ENCODE measurements at regions not wholly inside any gene's neighbourhood (a gene's known extent, or its start where the extent isn't known, plus 50 kb on each side); places are given as distances from the start of the nearest gene placed in this dataset.

DNA sequence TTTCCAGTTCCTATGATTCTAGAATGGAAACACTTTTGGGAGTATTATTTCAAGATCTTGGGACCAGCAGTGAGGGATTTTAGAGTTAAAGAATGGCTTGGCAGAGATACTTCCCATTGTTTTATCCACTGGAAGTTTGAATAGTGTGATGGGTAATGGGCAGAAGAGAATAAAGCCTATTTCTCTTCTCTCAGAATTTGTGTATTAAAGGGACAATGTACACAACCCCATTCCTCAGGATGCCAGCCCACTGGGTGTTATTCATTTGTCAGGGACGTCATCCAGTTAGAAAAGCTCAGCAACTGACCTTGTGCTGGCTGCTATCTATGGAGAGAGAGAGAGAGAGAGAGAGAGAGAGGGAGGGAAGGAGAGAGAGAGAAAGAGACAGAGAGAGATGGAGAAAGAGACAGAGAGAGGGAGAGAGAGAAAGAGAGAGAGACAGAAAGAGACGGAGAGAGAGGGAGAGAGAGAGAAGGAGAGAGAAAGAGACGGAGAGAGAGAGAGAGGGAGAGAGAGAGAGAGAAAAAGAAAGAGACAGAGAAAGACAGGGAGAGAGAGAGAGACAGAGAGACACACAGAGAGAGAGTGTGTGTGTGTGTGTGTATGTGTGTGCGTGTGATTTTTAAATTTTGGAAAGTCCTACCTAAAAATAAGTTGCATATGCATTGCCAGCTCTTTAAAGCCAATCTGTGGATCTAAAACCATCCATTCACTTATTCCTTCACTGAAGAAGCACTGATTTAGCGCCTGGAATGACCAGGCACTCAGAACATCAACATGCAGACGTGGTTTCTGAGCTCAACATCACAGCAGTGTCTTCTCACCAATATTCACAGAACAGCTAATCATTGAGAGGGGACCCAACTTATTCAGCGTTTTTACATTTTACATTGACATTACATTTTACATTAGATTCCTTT lies 388.8 kb downstream of the THBS2 start:
- TF ChIP-seq CTCF (IDR thresholded peaks at IDR 0.05; ENCODE audit: poor library complexity, severe bottlenecking) = no peak
- DNase-seq (ENCODE audit: low spot score) = no peak
- H3K27me3 ChIP-seq (ENCODE audit: insufficient read depth, poor library complexity, severe bottlenecking) = no peaks in the 10 kb centered on the region
- no peaks in the 10 kb centered on the region for H3K36me3 ChIP-seq (ENCODE audit: low read depth)
- H3K4me1 ChIP-seq (ENCODE audit: insufficient read depth, poor library complexity, severe bottlenecking) = no peaks in the 10 kb centered on the region
- no peak overlapping the region for H3K4me3 ChIP-seq (ENCODE audit: severe bottlenecking)
- no peak for ATAC-seq (ENCODE audit: low read depth)
- no peaks in the 10 kb centered on the region for H3K9me3 ChIP-seq (ENCODE audit: severe bottlenecking)
- no peak overlapping the region for H3K27ac ChIP-seq (ENCODE audit: poor library complexity, severe bottlenecking)

GRCh38 chr6:168863467-168863866 lies 390.2 kb downstream of the THBS2 start:
- no peaks in the 10 kb centered on the region for H3K4me1 ChIP-seq (ENCODE audit: insufficient read depth, poor library complexity, severe bottlenecking)
- ATAC-seq (ENCODE audit: low read depth) = no peak
- no peaks in the 10 kb centered on the region for H3K36me3 ChIP-seq (ENCODE audit: low read depth)
- no peak for TF ChIP-seq CTCF (IDR thresholded peaks at IDR 0.05; ENCODE audit: poor library complexity, severe bottlenecking)
- no peaks in the 10 kb centered on the region for H3K9me3 ChIP-seq (ENCODE audit: severe bottlenecking)
- no peak overlapping the region for H3K27ac ChIP-seq (ENCODE audit: poor library complexity, severe bottlenecking)
- H3K27me3 ChIP-seq (ENCODE audit: insufficient read depth, poor library complexity, severe bottlenecking) = no peaks in the 10 kb centered on the region
- DNase-seq (ENCODE audit: low spot score) = no peak
- no peak overlapping the region for H3K4me3 ChIP-seq (ENCODE audit: severe bottlenecking)

- Histone ChIP-seq H3K4me3 (ENCODE audit: severe bottlenecking) (no peak overlapping the region), H3K36me3 (ENCODE audit: low read depth) (no peaks in the 10 kb centered on the region), H3K9me3 (ENCODE audit: severe bottlenecking) (no peaks in the 10 kb centered on the region), H3K4me1 (ENCODE audit: insufficient read depth, poor library complexity, severe bottlenecking) (no peaks in the 10 kb centered on the region), H3K27me3 (ENCODE audit: insufficient read depth, poor library complexity, severe bottlenecking) (no peaks in the 10 kb centered on the region), H3K27ac (ENCODE audit: poor library complexity, severe bottlenecking) (no peak overlapping the region)
- TF ChIP-seq CTCF (IDR thresholded peaks at IDR 0.05; ENCODE audit: poor library complexity, severe bottlenecking) = no peak
- DNase-seq (ENCODE audit: low spot score) (no peak), ATAC-seq (ENCODE audit: low read depth) (no peak)
Measured at GRCh38 chr6:168862346-168862980, 391.2 kb downstream of the THBS2 start.

GRCh38 chr6:168860987-168861386 lies 392.7 kb downstream of the THBS2 start:
- no peaks in the 10 kb centered on the region for H3K9me3 ChIP-seq (ENCODE audit: severe bottlenecking)
- no peak overlapping the region for H3K27ac ChIP-seq (ENCODE audit: poor library complexity, severe bottlenecking)
- no peak for ATAC-seq (ENCODE audit: low read depth)
- no peaks in the 10 kb centered on the region for H3K36me3 ChIP-seq (ENCODE audit: low read depth)
- TF ChIP-seq CTCF (IDR thresholded peaks at IDR 0.05; ENCODE audit: poor library complexity, severe bottlenecking) = no peak
- H3K4me1 ChIP-seq (ENCODE audit: insufficient read depth, poor library complexity, severe bottlenecking) = no peaks in the 10 kb centered on the region
- no peaks in the 10 kb centered on the region for H3K27me3 ChIP-seq (ENCODE audit: insufficient read depth, poor library complexity, severe bottlenecking)
- H3K4me3 ChIP-seq (ENCODE audit: severe bottlenecking) = no peak overlapping the region
- no peak for DNase-seq (ENCODE audit: low spot score)

GRCh38 chr6:168860341-168860740 lies 393.3 kb downstream of the THBS2 start:
- Histone ChIP-seq H3K27ac (ENCODE audit: poor library complexity, severe bottlenecking) (no peak overlapping the region), H3K9me3 (ENCODE audit: severe bottlenecking) (no peaks in the 10 kb centered on the region), H3K4me1 (ENCODE audit: insufficient read depth, poor library complexity, severe bottlenecking) (no peaks in the 10 kb centered on the region), H3K27me3 (ENCODE audit: insufficient read depth, poor library complexity, severe bottlenecking) (no peaks in the 10 kb centered on the region), H3K36me3 (ENCODE audit: low read depth) (no peaks in the 10 kb centered on the region), H3K4me3 (ENCODE audit: severe bottlenecking) (no peak overlapping the region)
- no peak for TF ChIP-seq CTCF (IDR thresholded peaks at IDR 0.05; ENCODE audit: poor library complexity, severe bottlenecking)
- DNase-seq (ENCODE audit: low spot score) (no peak), ATAC-seq (ENCODE audit: low read depth) (no peak)

Measured in RWPE2 (cell line).